ENCODE measurements at regions not wholly inside any gene's neighbourhood (a gene's known extent, or its start where the extent isn't known, plus 50 kb on each side); places are given as distances from the start of the nearest gene placed in this dataset.

- TF ChIP-seq EZH2 (IDR thresholded peaks at IDR 0.05; ENCODE audit: low read length) (no peak), CTCF (optimal IDR thresholded peaks at IDR 0.05 in 1 of 3, IDR thresholded peaks at IDR 0.05 in 1 of 3, conservative IDR thresholded peaks at IDR 0.05 in 1 of 3; ENCODE audit: extremely low read depth in 1 of 3, insufficient read depth in 2 of 3, low read length in 3 of 3) (no peak)
Measured at GRCh38 chrX:39618178-39618577, 479.6 kb downstream of the BCOR start.

All from keratinocyte (primary cell).